ENCODE measurements at regions not wholly inside any gene's neighbourhood (a gene's known extent, or its start where the extent isn't known, plus 50 kb on each side); places are given as distances from the start of the nearest gene placed in this dataset.

DNA sequence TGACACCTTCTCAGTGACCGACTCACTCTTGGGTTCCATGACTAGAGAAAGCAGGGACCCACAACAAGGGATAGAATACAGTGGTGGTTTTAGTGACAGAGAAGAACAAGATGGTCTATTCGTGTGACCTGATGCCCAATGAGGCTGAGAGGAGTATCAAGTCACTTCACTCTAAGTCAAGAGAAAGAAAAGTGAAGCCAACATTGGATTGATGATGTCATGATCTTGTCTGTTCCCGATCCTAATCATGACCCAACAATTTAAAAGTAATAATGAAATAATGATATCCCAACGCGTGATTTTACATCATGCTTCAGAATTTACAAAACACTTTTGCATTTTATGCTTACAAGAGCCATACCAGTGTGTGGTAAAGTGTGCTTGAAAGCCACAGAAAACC lies 155.6 kb upstream of the POU3F3 start:
- CTCF ChIA-PET: interaction anchor here (0.5 kb wide), 1 partner anchor 69 kb away, joined by 3 read pairs; no protein-coding TSS in a partner anchor
- DNase-seq (ENCODE audit: extremely low spot score): no peak
- POLR2A ChIA-PET: no interaction called here
- TF ChIP-seq, protein P1, sequence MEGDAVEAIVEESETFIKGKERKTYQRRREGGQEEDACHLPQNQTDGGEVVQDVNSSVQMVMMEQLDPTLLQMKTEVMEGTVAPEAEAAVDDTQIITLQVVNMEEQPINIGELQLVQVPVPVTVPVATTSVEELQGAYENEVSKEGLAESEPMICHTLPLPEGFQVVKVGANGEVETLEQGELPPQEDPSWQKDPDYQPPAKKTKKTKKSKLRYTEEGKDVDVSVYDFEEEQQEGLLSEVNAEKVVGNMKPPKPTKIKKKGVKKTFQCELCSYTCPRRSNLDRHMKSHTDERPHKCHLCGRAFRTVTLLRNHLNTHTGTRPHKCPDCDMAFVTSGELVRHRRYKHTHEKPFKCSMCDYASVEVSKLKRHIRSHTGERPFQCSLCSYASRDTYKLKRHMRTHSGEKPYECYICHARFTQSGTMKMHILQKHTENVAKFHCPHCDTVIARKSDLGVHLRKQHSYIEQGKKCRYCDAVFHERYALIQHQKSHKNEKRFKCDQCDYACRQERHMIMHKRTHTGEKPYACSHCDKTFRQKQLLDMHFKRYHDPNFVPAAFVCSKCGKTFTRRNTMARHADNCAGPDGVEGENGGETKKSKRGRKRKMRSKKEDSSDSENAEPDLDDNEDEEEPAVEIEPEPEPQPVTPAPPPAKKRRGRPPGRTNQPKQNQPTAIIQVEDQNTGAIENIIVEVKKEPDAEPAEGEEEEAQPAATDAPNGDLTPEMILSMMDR (IDR thresholded peaks at IDR 0.05; ENCODE audit: control extremely low read depth, extremely low read depth, low read depth, missing control alignments): no peak

DNA sequence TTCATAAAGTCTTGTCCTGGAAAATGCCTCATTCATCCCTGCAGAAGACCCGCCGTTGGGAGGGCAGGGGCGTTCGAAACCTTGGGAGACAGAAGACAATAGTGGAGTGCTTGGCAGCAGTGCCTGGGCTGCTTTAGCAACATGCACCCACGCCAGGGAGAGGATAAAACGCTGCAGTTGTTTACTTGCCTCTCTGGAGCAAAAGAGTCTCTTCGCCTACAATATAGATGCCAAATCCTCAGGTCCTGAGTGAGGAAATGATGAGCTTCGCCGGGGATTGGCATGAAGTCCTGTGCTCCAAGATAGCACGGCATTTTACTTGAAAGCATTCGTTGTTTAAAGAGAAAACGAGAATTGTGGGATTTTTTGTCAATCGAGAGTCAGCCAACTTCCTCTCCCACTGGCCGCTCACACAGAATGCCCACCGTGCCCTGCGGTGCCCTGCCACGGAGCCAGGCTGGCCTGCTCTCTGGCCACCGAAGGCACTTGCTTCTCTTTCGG lies 152.5 kb upstream of the POU3F3 start:
- POLR2A ChIA-PET: no interaction called here
- TF ChIP-seq, protein P1 (IDR thresholded peaks at IDR 0.05; ENCODE audit: control extremely low read depth, extremely low read depth, low read depth, missing control alignments): no peak
- CTCF ChIA-PET: no interaction called here
- no peak for DNase-seq (ENCODE audit: extremely low spot score)

DNA sequence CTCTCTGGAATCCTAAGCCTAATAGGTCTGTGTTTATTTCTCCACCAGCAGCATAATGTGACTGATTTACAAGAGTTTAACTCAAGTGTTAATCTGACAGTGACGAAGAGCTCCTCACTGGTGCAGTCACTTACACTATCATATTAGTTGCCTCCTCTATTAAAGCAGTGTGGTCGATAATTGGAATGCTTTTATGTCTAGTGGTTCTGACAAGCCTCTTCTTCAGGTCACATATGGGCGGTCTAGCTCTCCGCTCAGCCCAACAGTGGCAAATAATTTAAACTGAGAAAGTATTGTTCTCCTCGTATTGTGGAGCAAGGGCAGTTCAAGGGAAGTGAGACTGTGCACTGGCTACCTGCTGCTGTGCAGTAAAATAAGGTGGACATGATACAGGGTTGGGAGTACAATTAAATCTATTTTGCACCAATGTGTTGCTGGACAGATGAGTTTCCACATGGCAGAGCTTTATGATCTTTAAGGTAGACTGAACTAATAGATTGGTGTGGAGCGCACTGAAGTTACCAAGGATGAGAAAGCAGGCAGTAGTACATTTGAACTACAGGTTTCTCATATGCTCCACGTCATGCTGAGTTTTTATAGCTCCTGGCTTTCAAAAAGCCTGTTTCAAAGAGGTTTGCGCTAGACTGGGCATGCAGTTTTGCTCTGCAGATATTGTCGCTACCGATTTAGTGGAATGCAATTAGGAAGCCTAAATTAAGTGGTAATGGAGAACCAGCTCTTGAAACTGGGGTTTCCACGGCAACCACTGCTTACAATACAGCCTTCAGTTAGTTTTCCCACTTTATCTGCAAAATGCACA lies 151.7 kb upstream of the POU3F3 start:
- no peak for DNase-seq (ENCODE audit: extremely low spot score)
- ChIA-PET POLR2A (no interaction called here), CTCF (interaction anchor here (1.1 kb wide), 1 partner anchor 195 kb away, joined by 3 read pairs; no protein-coding TSS in a partner anchor)
- TF ChIP-seq, protein P1 (IDR thresholded peaks at IDR 0.05; ENCODE audit: control extremely low read depth, extremely low read depth, low read depth, missing control alignments): no peak

DNA sequence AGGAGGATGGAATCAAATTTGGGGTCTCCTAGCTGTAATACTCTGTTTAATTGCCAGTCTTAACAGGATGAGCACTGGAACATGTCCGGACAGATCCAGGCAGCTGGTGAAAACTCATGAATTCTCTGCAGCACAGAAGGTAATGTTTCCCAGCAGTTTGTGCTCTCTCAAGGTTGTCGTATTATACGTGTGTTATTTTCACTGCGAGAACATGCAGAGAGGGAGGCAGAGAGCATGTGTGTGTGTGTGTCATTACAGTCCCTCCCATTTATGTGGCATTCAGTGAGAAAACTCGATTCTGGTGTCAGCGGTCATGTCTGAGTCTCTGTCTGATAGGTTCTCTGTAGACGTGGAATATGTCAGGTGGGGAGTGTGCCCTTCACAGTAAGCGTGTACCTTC lies 150.2 kb upstream of the POU3F3 start:
- DNase-seq (ENCODE audit: extremely low spot score): no peak
- TF ChIP-seq, protein P1 (IDR thresholded peaks at IDR 0.05; ENCODE audit: control extremely low read depth, extremely low read depth, low read depth, missing control alignments): no peak
- CTCF ChIA-PET: no interaction called here
- POLR2A ChIA-PET: no interaction called here

DNA sequence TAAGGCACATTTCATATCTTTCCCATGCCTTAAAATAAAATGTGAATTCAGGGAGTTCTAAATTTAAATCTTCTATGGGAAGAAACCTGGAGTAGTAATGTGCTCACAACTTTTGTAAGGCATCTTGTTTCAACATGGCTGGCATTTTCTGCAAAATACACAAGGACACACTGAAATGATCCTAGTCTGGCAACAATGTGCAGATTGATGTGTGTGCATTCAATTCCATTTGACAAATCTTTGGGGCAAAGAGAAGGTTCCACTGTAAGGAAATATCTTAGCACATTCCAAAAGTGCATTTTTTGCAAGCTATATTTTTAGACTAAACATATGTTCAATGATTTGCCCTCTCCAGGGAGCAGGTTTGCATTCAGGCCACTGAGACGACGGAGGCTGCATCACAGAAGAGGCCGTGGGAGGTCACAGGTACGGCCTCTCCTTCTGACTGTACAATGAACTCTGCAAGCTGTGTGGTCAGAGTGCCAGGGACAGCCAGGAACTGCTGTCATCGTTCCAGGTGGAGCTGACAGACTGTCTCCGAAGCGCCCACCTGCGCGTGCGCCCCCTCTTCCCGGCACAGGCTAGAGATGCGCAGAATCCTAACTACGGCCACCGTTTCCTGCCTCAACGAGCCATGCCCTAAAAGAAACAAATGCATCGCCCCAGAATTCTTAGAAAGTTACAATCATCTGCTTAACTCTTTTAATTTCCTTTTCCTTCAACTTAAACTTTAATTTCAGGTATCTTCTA lies 149.2 kb upstream of the POU3F3 start:
- ChIA-PET POLR2A (no interaction called here), CTCF (no interaction called here)
- no peak for DNase-seq (ENCODE audit: extremely low spot score)
- TF ChIP-seq, protein P1 (IDR thresholded peaks at IDR 0.05; ENCODE audit: control extremely low read depth, extremely low read depth, low read depth, missing control alignments): no peak

DNA sequence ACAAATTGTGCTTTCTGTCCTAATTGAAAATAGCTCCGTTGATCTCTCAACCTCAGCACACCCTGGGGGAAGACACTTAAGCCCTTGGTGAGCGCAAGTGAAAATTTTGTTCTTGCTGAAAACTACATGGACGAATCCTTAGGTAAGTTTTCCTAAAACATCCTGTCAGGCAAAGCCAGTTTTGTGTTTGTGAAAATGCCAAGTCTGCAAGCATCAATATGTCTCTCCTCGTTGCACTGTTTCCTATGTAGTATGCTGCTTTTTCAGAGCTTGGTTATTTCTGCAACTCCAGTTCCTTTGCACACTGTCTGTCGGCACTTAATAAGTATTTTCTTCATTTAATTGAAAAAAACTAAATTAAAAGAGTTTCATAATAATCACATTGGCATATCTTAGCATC lies 146.9 kb upstream of the POU3F3 start:
- no peak for DNase-seq (ENCODE audit: extremely low spot score)
- TF ChIP-seq, protein P1 (IDR thresholded peaks at IDR 0.05; ENCODE audit: control extremely low read depth, extremely low read depth, low read depth, missing control alignments): no peak
- ChIA-PET POLR2A (no interaction called here), CTCF (interaction anchor here (2.2 kb wide), 1 partner anchor 9 kb away, joined by 5 read pairs; no protein-coding TSS in a partner anchor)
